ENCODE measurements at regions not wholly inside any gene's neighbourhood (a gene's known extent, or its start where the extent isn't known, plus 50 kb on each side); places are given as distances from the start of the nearest gene placed in this dataset.
"Not testable (repeated sequence)": the region's sequence is repeated elsewhere in the genome, so short reads cannot be mapped to it uniquely, and the experiment has no call there.

- DNase-seq (ENCODE audit: low read depth): no peak
Observed at GRCh38 chr10:64416011-64416410, 894.8 kb downstream of the REEP3 start.

DNA sequence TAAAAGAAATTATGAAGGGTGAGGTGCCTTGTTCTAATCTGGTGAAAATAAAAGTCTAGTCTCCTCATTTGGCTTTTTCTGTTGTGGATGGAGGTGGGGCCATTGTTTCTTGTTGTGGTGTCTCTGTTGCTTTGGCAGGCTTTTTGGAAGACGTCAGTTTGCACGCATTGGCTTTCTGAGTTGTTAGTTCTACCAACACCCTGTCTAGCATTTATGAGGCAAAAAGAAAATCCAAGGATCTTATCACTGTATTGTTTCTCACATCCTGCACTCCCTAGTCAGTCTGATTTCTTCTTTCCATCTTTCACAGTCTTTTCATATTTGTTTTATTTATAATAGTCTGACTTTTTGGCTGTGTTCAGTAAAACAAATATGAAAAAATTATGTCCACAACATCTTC lies 898.3 kb downstream of the REEP3 start:
- DNase-seq (ENCODE audit: low read depth): no peak

GRCh38 chr10:64426745-64427144 lies 905.5 kb downstream of the REEP3 start:
- DNase-seq (ENCODE audit: low read depth): no peak

DNA sequence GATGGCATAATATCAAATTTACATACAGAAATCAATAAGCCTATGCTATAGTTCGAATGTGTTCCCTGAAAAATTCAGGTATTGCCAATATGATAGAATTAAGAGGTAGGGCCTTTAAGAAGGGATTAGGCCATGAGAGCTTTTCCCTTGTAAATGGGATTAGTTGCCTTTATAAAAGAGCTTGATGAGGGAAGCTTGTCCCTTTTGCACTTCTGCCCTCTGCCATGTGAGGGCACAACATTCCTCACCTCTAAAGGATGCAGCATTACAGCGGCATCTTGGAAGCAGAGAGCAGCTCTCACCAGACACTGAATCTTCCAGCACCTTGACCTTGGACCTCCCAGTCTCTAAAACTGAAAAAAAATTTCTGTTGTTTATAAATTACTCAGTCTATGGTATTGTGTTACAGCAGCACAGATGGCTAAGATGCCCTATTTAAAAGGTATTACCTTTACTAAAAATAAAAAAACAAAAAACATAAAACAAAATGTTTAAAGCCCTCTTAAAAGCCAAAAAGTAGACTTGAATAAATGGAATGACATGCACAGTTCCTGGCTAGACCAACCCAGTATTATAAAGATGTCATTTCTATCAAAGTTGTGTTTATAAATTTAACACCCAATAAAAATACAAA lies 909.6 kb downstream of the REEP3 start:
- DNase-seq (ENCODE audit: low read depth): no peak

- not testable (repeated sequence) for DNase-seq (ENCODE audit: low read depth)
Observed at GRCh38 chr10:64441872-64442271, 920.7 kb downstream of the REEP3 start.

GRCh38 chr10:64444163-64444562 lies 923.0 kb downstream of the REEP3 start:
- no peak for DNase-seq (ENCODE audit: low read depth)

DNA sequence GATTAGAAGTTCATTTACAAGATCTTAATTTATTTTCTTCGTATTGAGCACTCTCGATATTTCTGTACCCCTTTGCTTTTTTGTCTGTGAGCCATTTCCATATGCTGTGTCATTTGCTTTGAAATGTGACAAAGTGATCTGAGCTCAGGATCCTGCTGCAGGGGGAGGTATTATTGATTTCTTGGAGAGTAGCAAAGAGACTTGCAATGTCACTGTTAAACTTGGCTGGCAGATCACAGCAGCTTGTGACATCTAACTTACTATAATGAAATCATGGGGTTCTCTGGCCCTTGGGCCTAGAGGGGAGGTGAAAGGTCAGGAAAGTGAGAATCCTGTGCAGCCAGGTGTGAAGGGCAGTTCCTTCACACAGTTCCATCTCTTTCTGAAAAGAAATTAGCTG lies 923.4 kb downstream of the REEP3 start:
- DNase-seq (ENCODE audit: low read depth): no peak

GRCh38 chr10:64449603-64450002 lies 928.4 kb downstream of the REEP3 start:
- no peak for DNase-seq (ENCODE audit: low read depth)

GRCh38 chr10:64450312-64450711 lies 929.1 kb downstream of the REEP3 start:
- no peak for DNase-seq (ENCODE audit: low read depth)

GRCh38 chr10:64454962-64455361 lies 933.8 kb downstream of the REEP3 start:
- DNase-seq (ENCODE audit: low read depth): no peak

DNA sequence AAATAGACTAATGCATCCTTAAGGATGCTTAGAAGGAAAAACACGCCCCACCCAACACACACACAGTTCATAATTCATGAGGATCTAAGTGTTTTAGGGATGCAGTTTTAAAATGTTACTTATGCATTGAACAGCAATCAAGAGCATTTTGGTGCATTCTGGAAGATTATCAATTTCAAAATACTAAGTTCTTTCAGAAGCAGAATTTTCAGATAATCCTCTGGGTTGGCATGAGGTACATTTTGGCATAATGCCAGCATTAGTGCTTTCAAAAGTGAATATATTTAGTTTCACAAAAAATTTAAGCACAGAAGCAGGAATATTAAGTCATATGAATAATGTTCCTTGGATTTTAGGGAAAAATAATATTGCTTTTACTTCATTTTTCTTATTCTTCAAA lies 937.1 kb downstream of the REEP3 start:
- no peak for DNase-seq (ENCODE audit: low read depth)

- no peak for DNase-seq (ENCODE audit: low read depth)
Observed at GRCh38 chr10:64463406-64463805, 942.2 kb downstream of the REEP3 start.

- no peak for DNase-seq (ENCODE audit: low read depth)
Observed at GRCh38 chr10:64465653-64466052, 944.5 kb downstream of the REEP3 start.

GRCh38 chr10:64468219-64468618 lies 947.0 kb downstream of the REEP3 start:
- DNase-seq (ENCODE audit: low read depth): no peak

- no peak for DNase-seq (ENCODE audit: low read depth)
Observed at GRCh38 chr10:64476506-64476905, 955.3 kb downstream of the REEP3 start.

GRCh38 chr10:64477791-64478190 lies 956.6 kb downstream of the REEP3 start:
- no peak for DNase-seq (ENCODE audit: low read depth)

- no peak for DNase-seq (ENCODE audit: low read depth)
Observed at GRCh38 chr10:64484811-64485330, 963.7 kb downstream of the REEP3 start.

DNA sequence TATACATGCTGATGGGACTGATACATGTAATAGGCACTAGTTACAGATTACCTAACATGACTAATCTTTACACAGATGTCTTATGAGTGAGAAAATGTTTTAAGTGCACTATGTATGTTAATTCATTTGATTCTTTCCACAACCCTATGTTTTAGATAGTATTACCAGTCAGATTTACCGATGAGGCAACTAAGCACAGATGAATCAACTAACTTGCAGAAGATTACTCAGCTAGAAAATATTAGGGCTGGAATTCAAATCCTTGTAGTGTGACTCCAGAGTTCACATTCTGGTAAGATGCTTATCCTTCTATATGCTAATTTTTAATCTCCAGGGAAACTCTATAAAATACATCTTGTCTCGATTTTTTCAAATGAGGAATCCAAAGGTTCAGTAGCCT lies 964.9 kb downstream of the REEP3 start:
- no peak for DNase-seq (ENCODE audit: low read depth)

DNA sequence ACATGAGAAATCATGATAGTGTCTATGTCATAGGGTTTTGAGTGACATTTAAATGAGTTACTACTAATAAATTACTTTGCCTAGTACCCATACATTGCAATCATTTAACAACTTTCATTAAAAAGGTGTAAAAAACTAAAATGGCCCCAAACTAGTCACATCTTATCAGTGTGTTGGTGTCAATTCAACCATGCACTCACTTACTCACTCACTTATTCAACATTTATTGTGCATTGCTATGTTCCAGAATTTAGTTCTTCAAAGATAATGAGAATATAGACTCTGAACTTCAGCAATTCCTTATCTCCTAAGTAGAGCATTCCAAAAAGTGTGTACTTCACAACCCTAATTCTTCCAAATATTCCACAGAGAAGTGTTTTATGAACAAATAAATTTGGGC lies 965.7 kb downstream of the REEP3 start:
- DNase-seq (ENCODE audit: low read depth): no peak

GRCh38 chr10:64494901-64495300 lies 973.7 kb downstream of the REEP3 start:
- no peak for DNase-seq (ENCODE audit: low read depth)

DNA sequence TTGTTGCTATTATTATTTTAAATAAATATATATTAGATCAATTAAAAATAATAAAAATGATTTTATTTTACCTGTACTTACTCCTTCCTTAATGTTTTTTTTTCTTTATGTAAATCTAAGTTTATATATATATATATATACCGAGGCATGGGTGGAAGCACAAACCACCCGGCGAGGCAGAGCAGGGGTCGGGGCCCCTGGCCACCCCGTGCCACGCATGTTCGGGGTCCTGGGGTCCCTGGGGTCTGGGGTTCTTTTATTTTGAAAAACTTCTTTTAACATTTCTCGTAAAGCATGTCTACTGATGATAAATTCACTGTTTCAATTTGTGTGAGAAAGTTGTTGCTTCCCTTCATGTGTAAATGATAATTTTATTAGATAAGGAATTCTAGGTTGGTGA lies 976.1 kb downstream of the REEP3 start:
- DNase-seq (ENCODE audit: low read depth): no peak

GRCh38 chr10:64501807-64502206 lies 980.6 kb downstream of the REEP3 start:
- DNase-seq (ENCODE audit: low read depth): no peak

DNA sequence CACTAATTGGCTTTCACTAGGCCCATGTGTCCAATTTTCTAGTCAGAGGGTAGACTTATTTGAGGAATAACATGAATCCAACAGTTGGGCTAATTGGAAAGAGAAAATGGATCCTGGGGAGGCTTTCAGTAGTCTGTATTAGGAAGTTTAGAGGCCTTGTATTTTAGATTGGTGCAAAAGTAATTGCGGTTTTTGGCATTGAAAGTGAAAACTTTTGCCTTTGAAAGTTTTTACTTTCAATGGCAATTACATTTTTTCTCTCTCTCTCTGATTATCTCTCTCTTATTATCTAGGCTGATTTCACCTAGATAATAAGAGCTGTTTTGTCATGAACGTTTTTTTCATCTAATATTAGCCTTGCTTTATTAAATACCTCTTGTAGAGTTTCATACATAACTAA lies 981.7 kb downstream of the REEP3 start:
- no peak for DNase-seq (ENCODE audit: low read depth)

GRCh38 chr10:64503429-64503828 lies 982.2 kb downstream of the REEP3 start:
- DNase-seq (ENCODE audit: low read depth): no peak
